GM11168 (cell line): ENCODE measurements at regions not wholly inside any gene's neighbourhood (a gene's known extent, or its start where the extent isn't known, plus 50 kb on each side); places are given as distances from the start of the nearest gene placed in this dataset.

Experiments
- in situ Hi-C: fragments of 300-500 bp; cut with MboI; formaldehyde crosslinking; loops from one replicate; pipeline ENCODE4 v1.12.0; 2022; ENCODE audit warnings: low sequenced_read_pairs; ENCODE audit not compliant: unreplicated experiment

- in situ Hi-C loops = no loop called here
Observed at GRCh38 chr19:16000024-16000663, 51.3 kb downstream of the OR10H4 start.

GRCh38 chr19:16001481-16002312 is 52.9 kb downstream of the OR10H4 start:
- in situ Hi-C loops = no loop called here

GRCh38 chr19:16002406-16003384 is 53.9 kb downstream of the OR10H4 start:
- in situ Hi-C loops = no loop called here

- in situ Hi-C loops = no loop called here
Observed at GRCh38 chr19:16003391-16003790, 54.6 kb downstream of the OR10H4 start.

- in situ Hi-C loops = no loop called here
Observed at GRCh38 chr19:16005925-16006324, 57.1 kb downstream of the OR10H4 start.

- in situ Hi-C loops = no loop called here
Observed at GRCh38 chr19:16012552-16012951, 63.7 kb upstream of the TPM4 start.

- in situ Hi-C loops = no loop called here
Observed at GRCh38 chr19:16013181-16013850, 63.0 kb upstream of the TPM4 start.

- in situ Hi-C loops = no loop called here
Observed at GRCh38 chr19:16013851-16014840, 62.1 kb upstream of the TPM4 start.

- in situ Hi-C loops = no loop called here
Observed at GRCh38 chr19:16014923-16015804, 61.1 kb upstream of the TPM4 start.

GRCh38 chr19:16015805-16016173 is 60.5 kb upstream of the TPM4 start:
- in situ Hi-C loops = no loop called here

GRCh38 chr19:16016226-16017137 is 59.8 kb upstream of the TPM4 start:
- in situ Hi-C loops = no loop called here

- in situ Hi-C loops = no loop called here
Observed at GRCh38 chr19:16017138-16017490, 59.2 kb upstream of the TPM4 start.

GRCh38 chr19:16018106-16018755 is 58.1 kb upstream of the TPM4 start:
- in situ Hi-C loops = no loop called here

- in situ Hi-C loops = no loop called here
Observed at GRCh38 chr19:16018801-16019551, 57.3 kb upstream of the TPM4 start.

- in situ Hi-C loops = no loop called here
Observed at GRCh38 chr19:16019691-16020448, 56.4 kb upstream of the TPM4 start.
